ENCODE measurements at regions not wholly inside any gene's neighbourhood (a gene's known extent, or its start where the extent isn't known, plus 50 kb on each side); places are given as distances from the start of the nearest gene placed in this dataset.
A peak's percentile ranks its signal among the peaks of the same experiment; 100 is the strongest.
"Not testable (repeated sequence)": the region's sequence is repeated elsewhere in the genome, so short reads cannot be mapped to it uniquely, and the experiment has no call there.

DNA sequence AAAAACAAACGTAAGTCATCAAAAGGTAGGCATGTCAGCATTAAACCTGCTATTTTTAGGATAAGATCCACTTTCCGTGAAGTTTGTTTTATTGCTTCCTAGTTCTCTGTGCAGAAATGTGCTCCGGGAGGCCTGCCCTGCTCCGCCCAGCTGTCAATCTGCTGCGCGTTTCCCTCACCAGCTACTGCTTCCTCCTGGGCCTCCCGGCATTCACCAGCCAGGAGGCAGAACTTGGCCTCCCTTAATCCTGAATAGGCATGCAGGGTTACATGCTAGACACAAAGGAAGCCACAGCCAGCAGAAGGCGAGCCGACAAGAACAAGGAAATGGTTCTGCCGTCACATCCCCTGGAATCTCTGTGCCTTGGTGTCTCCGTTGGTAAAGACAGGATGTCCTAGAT lies 386.2 kb downstream of the IRS2 start:
- no peak for DNase-seq (ENCODE audit: low read depth)
- H3K4me3 ChIP-seq (ENCODE audit: low read depth, low read length): no peak overlapping the region
- TF ChIP-seq CTCF (conservative IDR thresholded peaks at IDR 0.05; ENCODE audit: low read depth, low read length): no peak

GRCh38 chr13:109398071-109398470 lies 388.3 kb downstream of the IRS2 start:
- DNase-seq (ENCODE audit: low read depth); H3K4me3 ChIP-seq (ENCODE audit: low read depth, low read length): not testable (repeated sequence)

DNA sequence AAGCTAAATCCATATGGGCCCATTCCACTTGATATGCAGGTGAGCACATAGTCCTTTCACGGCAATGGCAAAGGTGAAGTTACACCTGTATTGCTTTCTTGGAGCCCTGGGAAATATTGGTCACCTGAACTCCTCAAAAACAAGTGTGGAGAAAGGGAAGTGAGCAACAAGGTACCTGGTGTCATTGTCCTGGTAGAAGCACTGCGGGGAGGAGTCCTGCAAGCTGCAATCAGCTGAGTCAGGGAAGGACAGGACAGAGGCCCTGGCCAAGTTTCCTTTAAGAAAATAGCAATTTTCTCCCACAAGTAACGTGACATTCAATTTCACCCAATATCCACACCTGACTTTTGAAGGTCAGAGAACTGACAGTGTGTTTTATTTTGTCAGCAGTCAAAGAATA lies 389.1 kb downstream of the IRS2 start:
- no peak for TF ChIP-seq CTCF (conservative IDR thresholded peaks at IDR 0.05; ENCODE audit: low read depth, low read length)
- no peak for DNase-seq (ENCODE audit: low read depth)
- H3K4me3 ChIP-seq (ENCODE audit: low read depth, low read length): no peak overlapping the region

GRCh38 chr13:109396266-109396665 lies 390.1 kb downstream of the IRS2 start:
- no peak overlapping the region for H3K4me3 ChIP-seq (ENCODE audit: low read depth, low read length)
- peak; percentile 84 for DNase-seq (ENCODE audit: low read depth)
- TF ChIP-seq CTCF (conservative IDR thresholded peaks at IDR 0.05; ENCODE audit: low read depth, low read length): no peak

GRCh38 chr13:109395014-109395413 lies 391.4 kb downstream of the IRS2 start:
- no peak for TF ChIP-seq CTCF (conservative IDR thresholded peaks at IDR 0.05; ENCODE audit: low read depth, low read length)
- DNase-seq (ENCODE audit: low read depth): no peak

DNA sequence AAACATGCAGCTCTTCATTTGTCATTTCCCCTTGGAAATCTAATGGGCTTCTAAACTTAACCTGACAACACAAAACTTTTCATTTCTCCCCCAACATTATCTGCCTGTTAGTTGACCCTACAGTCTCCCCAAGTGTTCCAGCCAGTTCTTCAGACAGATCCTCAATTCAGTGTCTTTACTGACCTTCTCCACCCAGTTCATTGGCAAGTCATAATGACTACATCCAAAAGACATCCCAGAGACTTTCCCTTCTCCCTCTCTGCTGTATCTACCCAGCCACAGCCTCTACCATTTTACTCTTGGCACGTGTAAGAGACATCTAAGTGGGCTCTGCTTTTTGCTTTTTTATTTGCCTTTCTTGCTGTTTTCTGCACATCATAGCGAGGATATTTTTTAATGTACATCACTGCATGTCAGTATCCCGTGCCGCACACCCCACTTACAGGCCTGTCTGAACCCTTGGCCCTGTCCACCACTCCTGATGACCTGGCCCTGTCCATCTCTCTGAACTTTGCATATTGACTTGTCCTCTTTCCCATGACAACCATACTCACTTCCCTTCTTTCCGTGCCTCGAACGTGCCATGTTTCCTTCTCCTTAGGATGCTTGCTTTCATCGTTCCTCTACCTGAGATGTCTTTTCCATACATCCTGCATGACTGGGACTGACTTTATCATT lies 391.9 kb downstream of the IRS2 start:
- no peak for TF ChIP-seq CTCF (conservative IDR thresholded peaks at IDR 0.05; ENCODE audit: low read depth, low read length)
- DNase-seq (ENCODE audit: low read depth): peak; percentile 38

More at GRCh38 chr13:109395014-109395413, 391.4 kb downstream of the IRS2 start:
- no peak overlapping the region for H3K4me3 ChIP-seq (ENCODE audit: low read depth, low read length)

DNA sequence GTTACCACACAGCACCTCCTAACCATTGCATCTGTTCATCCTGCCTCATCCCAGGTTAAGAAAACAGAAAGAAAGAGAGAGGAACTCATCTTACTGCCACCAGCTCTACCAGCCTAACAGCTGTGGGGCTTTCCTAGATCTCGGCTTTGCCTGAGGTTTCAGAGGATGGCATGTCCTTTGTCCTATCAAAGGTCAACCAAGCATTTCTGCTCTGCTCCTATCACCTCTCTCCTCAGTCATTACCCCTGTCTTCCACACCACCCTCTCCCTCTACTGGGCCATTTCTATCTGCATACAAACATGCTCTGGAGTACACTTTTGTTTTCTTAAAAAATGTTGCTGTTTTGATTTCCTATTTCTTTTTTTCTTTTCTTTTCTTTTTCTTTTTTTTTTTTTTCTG lies 393.3 kb downstream of the IRS2 start:
- no peak overlapping the region for H3K4me3 ChIP-seq (ENCODE audit: low read depth, low read length)
- TF ChIP-seq CTCF (conservative IDR thresholded peaks at IDR 0.05; ENCODE audit: low read depth, low read length): no peak
- DNase-seq (ENCODE audit: low read depth): no peak

More for the DNA sequence above, 391.9 kb downstream of the IRS2 start:
- H3K4me3 ChIP-seq (ENCODE audit: low read depth, low read length): no peak overlapping the region

Measured in choroid plexus epithelial cell (primary cell).